GM12875 (cell line): ENCODE measurements at regions not wholly inside any gene's neighbourhood (a gene's known extent, or its start where the extent isn't known, plus 50 kb on each side); places are given as distances from the start of the nearest gene placed in this dataset.

ENCODE experiments used
- H3K4me3 ChIP-seq: one replicate; pipeline ENCODE4 v1.5.1; 2011; ENCODE audit warnings: low read depth, low read length, control low read depth
- CTCF ChIP-seq: IDR thresholded peaks from 2 replicates; pipeline ENCODE4 v1.5.1; 2011; ENCODE audit warnings: low read depth, mild to moderate bottlenecking, control low read depth, inconsistent platforms, low read length, moderate library complexity, borderline replicate concordance; ENCODE audit not compliant: insufficient read depth

GRCh38 chr10:112883360-112884178 lies 66.5 kb upstream of the TCF7L2 start:
- TF ChIP-seq CTCF = no peak
- no peak overlapping the region for H3K4me3 ChIP-seq

- no peak for TF ChIP-seq CTCF
- no peak overlapping the region for H3K4me3 ChIP-seq
Observed at GRCh38 chr10:112884179-112884504, 65.9 kb upstream of the TCF7L2 start.

GRCh38 chr10:112886463-112886862 lies 63.6 kb upstream of the TCF7L2 start:
- no peak for TF ChIP-seq CTCF
- no peak overlapping the region for H3K4me3 ChIP-seq

GRCh38 chr10:112887968-112888367 lies 62.1 kb upstream of the TCF7L2 start:
- no peak overlapping the region for H3K4me3 ChIP-seq
- TF ChIP-seq CTCF = no peak

- no peak overlapping the region for H3K4me3 ChIP-seq
- TF ChIP-seq CTCF = no peak
Observed at GRCh38 chr10:112895292-112895691, 54.8 kb upstream of the TCF7L2 start.

- H3K4me3 ChIP-seq = no peak overlapping the region
- no peak for TF ChIP-seq CTCF
Observed at GRCh38 chr10:112896273-112896672, 53.8 kb upstream of the TCF7L2 start.

GRCh38 chr10:112896722-112897121 lies 53.3 kb upstream of the TCF7L2 start:
- TF ChIP-seq CTCF = no peak
- H3K4me3 ChIP-seq = no peak overlapping the region
